IPS DF 6.9 (cell line): ENCODE measurements at regions not wholly inside any gene's neighbourhood (a gene's known extent, or its start where the extent isn't known, plus 50 kb on each side); places are given as distances from the start of the nearest gene placed in this dataset.

Experiments
- DNase-seq: peaks from one replicate; pipeline ENCODE4 v3.0.0-alpha.2; 2013; ENCODE audit warnings: low read depth, low spot score
- H3K27ac ChIP-seq: one replicate; pipeline ENCODE4 v1.5.1; 2013; ENCODE audit warnings: low read length, control low read depth
- H3K27me3 ChIP-seq: 2 replicates; pipeline ENCODE4 v1.6.1; 2013; ENCODE audit warnings: mild to moderate bottlenecking, low read length; ENCODE audit not compliant: control insufficient read depth, insufficient read depth
- H3K36me3 ChIP-seq: 2 replicates; pipeline ENCODE4 v1.6.1; 2013; ENCODE audit warnings: low read length; ENCODE audit not compliant: control insufficient read depth, insufficient read depth
- H3K4me1 ChIP-seq: 2 replicates; pipeline ENCODE4 v1.6.1; 2013; ENCODE audit warnings: low read length; ENCODE audit not compliant: control insufficient read depth, insufficient read depth
- H3K4me3 ChIP-seq: 2 replicates; pipeline ENCODE4 v1.5.1; 2013; ENCODE audit warnings: mild to moderate bottlenecking, low read length
- H3K9me3 ChIP-seq: 2 replicates; pipeline ENCODE4 v1.6.1; 2013; ENCODE audit warnings: low read length, inconsistent platforms; ENCODE audit not compliant: control insufficient read depth, insufficient read depth
- WGBS: extraction: QIAGEN DNeasy Blood & Tissue Kit; methylation state at CpG from one replicate; pipeline ENCODE4 v1.1.7; 2013; ENCODE audit warnings: mixed read lengths, missing lambda C conversion rate; ENCODE audit not compliant: insufficient read length, insufficient coverage; 5-methylcytosine and 5-hydroxymethylcytosine counted together

- DNase-seq: no peak
- no peaks in the 10 kb centered on the region for H3K4me1 ChIP-seq
- no CpG with 5 or more reads among the region's 2 CpGs for WGBS
- no peaks in the 10 kb centered on the region for H3K27me3 ChIP-seq
- no peak overlapping the region for H3K4me3 ChIP-seq
- H3K9me3 ChIP-seq: peaks cover 4% of the 10 kb centered on the region
- no peak overlapping the region for H3K27ac ChIP-seq
- no peaks in the 10 kb centered on the region for H3K36me3 ChIP-seq
Observed at GRCh38 chr1:82492159-82492558, 691.4 kb downstream of the ADGRL2 start.

DNA sequence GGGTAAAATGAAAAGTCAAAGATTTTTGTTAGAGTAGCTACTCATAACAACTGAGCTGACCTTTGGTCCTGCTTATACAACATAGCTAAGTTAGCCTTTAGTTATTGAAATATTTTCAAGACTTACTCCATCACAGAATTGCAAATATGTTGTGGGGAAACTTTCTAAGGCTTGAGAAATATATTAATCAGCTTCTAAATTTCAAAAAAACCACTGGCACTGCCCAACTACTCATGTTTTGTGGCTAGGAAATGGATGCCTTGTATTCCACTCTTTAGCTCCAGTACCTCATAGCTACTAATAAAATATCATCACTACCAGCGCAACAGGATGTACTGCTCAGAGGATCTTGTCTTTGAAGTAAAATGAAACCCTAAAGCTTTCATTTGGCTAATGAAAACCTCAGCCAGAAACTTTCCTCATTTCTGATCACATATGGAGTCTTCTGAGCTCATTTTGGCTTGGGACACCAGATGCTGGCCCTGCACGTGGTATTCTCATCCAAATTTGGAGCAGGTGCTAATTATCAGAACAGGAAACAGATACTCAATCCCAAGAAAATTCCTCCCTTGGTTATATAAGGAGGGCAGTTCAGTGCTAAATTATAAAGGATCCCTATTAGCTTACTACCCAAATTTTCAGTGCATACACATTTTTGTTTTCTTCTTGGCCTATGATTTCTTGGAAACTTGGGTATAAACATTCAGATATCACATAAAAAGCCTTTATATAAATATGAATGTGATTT lies 690.7 kb downstream of the ADGRL2 start:
- Histone ChIP-seq H3K27ac (no peak overlapping the region), H3K4me1 (peaks cover under 1% of the 10 kb centered on the region; the same call in 1 of the 2 replicates), H3K4me3 (no peak overlapping the region), H3K36me3 (no peaks in the 10 kb centered on the region), H3K27me3 (no peaks in the 10 kb centered on the region), H3K9me3 (peaks cover 3% of the 10 kb centered on the region)
- no peak for DNase-seq
- no CpG with 5 or more reads among the region's 2 CpGs for WGBS

- H3K36me3 ChIP-seq: no peaks in the 10 kb centered on the region
- H3K4me3 ChIP-seq: no peak overlapping the region
- no peak overlapping the region for H3K27ac ChIP-seq
- no peaks in the 10 kb centered on the region for H3K27me3 ChIP-seq
- DNase-seq: no peak
- peaks cover 3% of the 10 kb centered on the region; the same call in 1 of the 2 replicates for H3K4me1 ChIP-seq
- no peaks in the 10 kb centered on the region for H3K9me3 ChIP-seq
- no CpG with 5 or more reads among the region's 3 CpGs for WGBS
Observed at GRCh38 chr1:82487778-82488177, 687.0 kb downstream of the ADGRL2 start.

GRCh38 chr1:82486969-82487368 lies 686.2 kb downstream of the ADGRL2 start:
- Histone ChIP-seq H3K9me3 (no peaks in the 10 kb centered on the region), H3K27ac (no peak overlapping the region), H3K36me3 (no peaks in the 10 kb centered on the region), H3K4me3 (no peak overlapping the region), H3K4me1 (peaks cover 3% of the 10 kb centered on the region; the same call in 1 of the 2 replicates), H3K27me3 (no peaks in the 10 kb centered on the region)
- DNase-seq: no peak

DNA sequence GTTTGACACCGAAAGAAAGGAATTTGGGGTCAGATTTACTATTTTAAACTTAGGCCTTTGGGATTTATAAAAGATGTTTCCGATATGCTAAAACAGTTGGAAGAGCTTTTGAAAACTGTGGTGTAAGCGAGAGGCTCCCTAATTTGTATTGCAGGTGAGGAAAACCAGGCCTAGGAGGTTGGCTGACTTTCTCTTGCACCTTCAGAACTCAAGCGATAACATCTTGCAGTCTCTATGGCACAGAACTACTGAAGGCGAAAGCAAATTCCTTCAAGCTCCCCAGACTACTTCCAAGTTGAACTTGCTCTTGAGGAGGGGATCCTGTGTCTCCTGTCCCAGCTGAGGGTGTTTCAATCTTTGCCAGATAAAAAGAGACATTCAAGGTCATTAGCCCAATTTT lies 685.7 kb downstream of the ADGRL2 start:
- Histone ChIP-seq H3K4me1 (peaks cover 3% of the 10 kb centered on the region; the same call in 1 of the 2 replicates), H3K27me3 (no peaks in the 10 kb centered on the region), H3K9me3 (no peaks in the 10 kb centered on the region), H3K27ac (no peak overlapping the region), H3K36me3 (no peaks in the 10 kb centered on the region), H3K4me3 (no peak overlapping the region)
- no CpG with 5 or more reads among the region's 5 CpGs for WGBS
- DNase-seq: no peak

DNA sequence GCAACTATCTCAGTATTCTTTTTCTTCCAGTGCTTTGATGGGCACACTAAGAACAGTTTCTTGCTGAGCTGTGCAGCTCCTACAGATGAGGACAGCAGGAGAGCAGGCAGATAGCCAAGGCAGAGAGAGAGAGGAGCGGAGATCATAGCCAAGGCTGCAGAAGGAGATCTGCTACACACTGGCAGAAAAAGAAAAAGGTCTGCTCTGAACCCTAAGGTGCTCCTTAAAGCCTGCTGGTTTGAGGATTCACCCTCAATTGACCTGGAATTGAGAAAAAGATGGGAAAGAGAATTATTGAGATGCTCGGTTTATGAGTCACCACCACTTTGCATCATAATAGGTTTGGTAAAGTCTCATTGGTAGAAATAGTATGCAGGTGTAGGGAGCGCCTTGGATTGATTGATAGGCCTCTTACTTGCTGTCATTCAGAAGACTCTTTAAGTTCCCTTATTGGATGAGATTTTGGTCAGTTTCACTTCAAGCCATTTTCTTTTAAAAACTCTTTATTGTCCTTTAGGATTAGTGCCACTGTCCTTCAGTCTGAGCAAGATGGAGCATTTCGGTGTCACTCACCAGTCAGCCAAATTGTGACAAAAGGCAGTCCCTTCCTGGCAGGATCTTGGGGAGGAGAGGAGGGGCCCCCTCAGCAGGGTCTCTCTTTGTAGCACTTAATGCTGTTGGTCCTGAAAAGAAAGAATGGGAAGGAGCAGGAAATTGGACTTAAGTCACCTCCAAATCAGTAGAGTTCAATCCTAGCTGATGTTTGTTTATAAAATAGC lies 685.0 kb downstream of the ADGRL2 start:
- Histone ChIP-seq H3K9me3 (no peaks in the 10 kb centered on the region), H3K27me3 (no peaks in the 10 kb centered on the region), H3K27ac (peak overlapping the region; percentile 44), H3K4me1 (peaks cover 3% of the 10 kb centered on the region; the same call in 1 of the 2 replicates), H3K36me3 (no peaks in the 10 kb centered on the region), H3K4me3 (no peak overlapping the region)
- DNase-seq: peak; percentile 29
- WGBS: no CpG with 5 or more reads among the region's 4 CpGs

- no peaks in the 10 kb centered on the region for H3K36me3 ChIP-seq
- H3K9me3 ChIP-seq: no peaks in the 10 kb centered on the region
- no CpG with 5 or more reads among the region's 5 CpGs for WGBS
- H3K4me3 ChIP-seq: no peak overlapping the region
- H3K4me1 ChIP-seq: peaks cover 3% of the 10 kb centered on the region; the same call in 1 of the 2 replicates
- no peaks in the 10 kb centered on the region for H3K27me3 ChIP-seq
- DNase-seq: no peak
- no peak overlapping the region for H3K27ac ChIP-seq
Observed at GRCh38 chr1:82483146-82483545, 682.4 kb downstream of the ADGRL2 start.

DNA sequence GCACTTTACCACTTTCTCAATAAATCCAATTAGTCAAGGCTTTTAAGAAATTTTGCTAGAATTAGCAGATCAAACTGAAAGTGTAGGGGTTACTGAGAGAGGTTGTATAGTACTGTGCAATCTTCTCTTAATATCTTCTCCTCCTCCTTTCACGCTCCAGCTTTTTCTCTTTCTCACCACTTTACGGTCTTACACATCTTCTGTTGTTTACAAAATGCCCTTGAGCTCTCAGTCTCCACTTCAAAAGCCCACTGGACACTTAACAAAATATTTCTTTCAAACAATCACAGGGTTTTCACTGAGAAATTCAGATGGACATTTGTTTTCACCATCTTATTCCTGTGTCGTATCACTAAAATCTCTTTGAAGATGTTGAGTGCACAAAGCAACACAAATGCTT lies 678.2 kb downstream of the ADGRL2 start:
- Histone ChIP-seq H3K27ac (no peak overlapping the region), H3K27me3 (no peaks in the 10 kb centered on the region), H3K4me1 (no peaks in the 10 kb centered on the region), H3K36me3 (no peaks in the 10 kb centered on the region), H3K9me3 (no peaks in the 10 kb centered on the region), H3K4me3 (no peak overlapping the region)
- no peak for DNase-seq
- 100% methylated on average over 2 of the region's 3 CpGs for WGBS

GRCh38 chr1:82472489-82473131 lies 671.9 kb downstream of the ADGRL2 start:
- no peak overlapping the region for H3K4me3 ChIP-seq
- H3K27ac ChIP-seq: no peak overlapping the region
- H3K9me3 ChIP-seq: no peaks in the 10 kb centered on the region
- no peaks in the 10 kb centered on the region for H3K27me3 ChIP-seq
- no peaks in the 10 kb centered on the region for H3K4me1 ChIP-seq
- DNase-seq: no peak
- no CpG with 5 or more reads among the region's 2 CpGs for WGBS
- H3K36me3 ChIP-seq: no peaks in the 10 kb centered on the region

- DNase-seq: no peak
- no peak overlapping the region for H3K27ac ChIP-seq
- H3K36me3 ChIP-seq: no peaks in the 10 kb centered on the region
- no peaks in the 10 kb centered on the region for H3K4me1 ChIP-seq
- no peaks in the 10 kb centered on the region for H3K9me3 ChIP-seq
- H3K27me3 ChIP-seq: no peaks in the 10 kb centered on the region
- no CpG with 5 or more reads among the region's 1 CpG for WGBS
- no peak overlapping the region for H3K4me3 ChIP-seq
Observed at GRCh38 chr1:82466891-82467290, 666.2 kb downstream of the ADGRL2 start.
